ENCODE measurements at regions not wholly inside any gene's neighbourhood (a gene's known extent, or its start where the extent isn't known, plus 50 kb on each side); places are given as distances from the start of the nearest gene placed in this dataset.

DNA sequence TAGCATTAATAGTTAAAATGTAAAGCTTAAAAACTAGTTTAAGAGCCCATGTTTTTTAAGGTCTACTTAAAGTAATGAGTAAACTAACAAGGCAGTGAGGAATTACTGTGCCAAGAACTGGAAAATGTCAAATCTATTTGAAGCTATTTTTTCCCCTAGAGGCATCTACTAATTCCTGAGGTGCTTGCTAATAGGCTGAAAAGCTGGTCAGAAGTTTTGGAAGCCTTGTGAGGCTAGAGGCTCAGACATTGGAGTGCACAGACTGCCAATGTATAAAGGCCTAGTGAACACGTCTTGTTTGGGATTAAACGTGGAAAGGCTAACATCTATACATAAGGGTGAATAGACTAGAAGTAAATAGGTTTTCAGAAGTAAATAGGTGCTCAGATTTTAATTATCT lies 136.5 kb upstream of the C11orf87 start:
- DNase-seq: no peak
- H3K27ac ChIP-seq: no peak overlapping the region
- TF ChIP-seq POLR2A (IDR thresholded peaks at IDR 0.05): no peak
- in situ Hi-C loops (cut with MboI; ENCODE audit: low pct_ligation_motif_present in 1 of 4, low pct_unique_long_range_greater_than_20kb in 1 of 4, low sequenced_read_pairs in 3 of 4) (no loop called here), intact Hi-C loops (cut with DNase I; ENCODE audit: low total_unique reads) (no loop called here)
- no peaks in the 10 kb centered on the region for H3K9me3 ChIP-seq
- 54 to 62% methylated on average over 2 of the region's 2 CpGs for WGBS, 2 donors (ENCODE audit: low coverage in 1 of 2)
- H3K4me1 ChIP-seq: no peaks in the 10 kb centered on the region
- no peak overlapping the region for H3K4me3 ChIP-seq
- H3K36me3 ChIP-seq: no peaks in the 10 kb centered on the region
- no peaks in the 10 kb centered on the region for H3K27me3 ChIP-seq

DNA sequence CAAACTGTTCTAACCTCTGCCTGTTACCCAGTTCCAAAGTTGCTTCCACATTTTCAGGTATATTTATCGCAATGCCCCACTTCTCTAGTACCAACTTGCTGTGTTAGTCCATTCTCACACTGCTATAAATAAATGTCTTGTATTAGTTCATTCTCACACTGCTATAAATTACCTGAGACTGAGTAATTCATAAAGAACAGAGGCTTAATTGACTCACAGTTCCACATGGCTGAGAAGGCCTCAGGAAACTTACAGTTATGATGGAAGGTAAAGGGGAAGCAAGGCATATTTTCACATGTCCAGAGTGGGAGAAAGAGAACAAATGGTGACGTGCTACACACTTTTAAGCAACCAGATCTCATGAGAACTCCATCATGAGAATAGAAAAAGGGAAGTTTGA lies 130.4 kb upstream of the C11orf87 start:
- Histone ChIP-seq H3K4me3 (no peak overlapping the region), H3K9me3 (no peaks in the 10 kb centered on the region), H3K27ac (no peak overlapping the region), H3K4me1 (no peaks in the 10 kb centered on the region), H3K27me3 (no peaks in the 10 kb centered on the region), H3K36me3 (no peaks in the 10 kb centered on the region)
- intact Hi-C loops (cut with DNase I; ENCODE audit: low total_unique reads): no loop called here
- no peak for DNase-seq
- in situ Hi-C loops (cut with MboI; ENCODE audit: low pct_ligation_motif_present in 1 of 4, low pct_unique_long_range_greater_than_20kb in 1 of 4, low sequenced_read_pairs in 3 of 4): no loop called here
- TF ChIP-seq, protein P1, sequence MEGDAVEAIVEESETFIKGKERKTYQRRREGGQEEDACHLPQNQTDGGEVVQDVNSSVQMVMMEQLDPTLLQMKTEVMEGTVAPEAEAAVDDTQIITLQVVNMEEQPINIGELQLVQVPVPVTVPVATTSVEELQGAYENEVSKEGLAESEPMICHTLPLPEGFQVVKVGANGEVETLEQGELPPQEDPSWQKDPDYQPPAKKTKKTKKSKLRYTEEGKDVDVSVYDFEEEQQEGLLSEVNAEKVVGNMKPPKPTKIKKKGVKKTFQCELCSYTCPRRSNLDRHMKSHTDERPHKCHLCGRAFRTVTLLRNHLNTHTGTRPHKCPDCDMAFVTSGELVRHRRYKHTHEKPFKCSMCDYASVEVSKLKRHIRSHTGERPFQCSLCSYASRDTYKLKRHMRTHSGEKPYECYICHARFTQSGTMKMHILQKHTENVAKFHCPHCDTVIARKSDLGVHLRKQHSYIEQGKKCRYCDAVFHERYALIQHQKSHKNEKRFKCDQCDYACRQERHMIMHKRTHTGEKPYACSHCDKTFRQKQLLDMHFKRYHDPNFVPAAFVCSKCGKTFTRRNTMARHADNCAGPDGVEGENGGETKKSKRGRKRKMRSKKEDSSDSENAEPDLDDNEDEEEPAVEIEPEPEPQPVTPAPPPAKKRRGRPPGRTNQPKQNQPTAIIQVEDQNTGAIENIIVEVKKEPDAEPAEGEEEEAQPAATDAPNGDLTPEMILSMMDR (IDR thresholded peaks at IDR 0.05): no peak
- no peak for TF ChIP-seq POLR2A (IDR thresholded peaks at IDR 0.05)
- TF ChIP-seq EP300 (IDR thresholded peaks at IDR 0.05; ENCODE audit: low read depth): no peak
- no peak for TF ChIP-seq POLR2AphosphoS5 (IDR thresholded peaks at IDR 0.05)
- 71 to 80% methylated on average over 2 of the region's 2 CpGs for WGBS, 2 donors (ENCODE audit: low coverage in 1 of 2)

DNA sequence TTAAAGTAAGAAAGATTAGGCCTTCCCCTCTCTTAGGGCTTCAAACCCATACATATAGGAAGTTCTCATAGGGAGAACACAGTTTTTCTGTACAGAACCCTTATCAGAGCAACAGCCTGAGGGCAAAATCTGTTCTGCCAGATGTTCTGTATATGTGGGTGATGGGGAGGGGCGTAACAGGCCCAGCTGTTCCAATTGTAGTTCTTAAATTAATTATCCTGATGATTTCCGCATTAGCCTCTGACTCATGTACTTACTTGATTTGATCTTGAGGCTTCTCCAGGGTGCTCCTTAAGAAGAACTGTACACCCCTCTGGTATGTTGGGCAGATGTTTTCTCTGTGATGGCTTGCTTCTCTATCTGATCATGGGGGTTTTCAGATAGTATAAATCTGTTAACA lies 123.1 kb upstream of the C11orf87 start:
- Histone ChIP-seq H3K4me1 (no peaks in the 10 kb centered on the region), H3K27me3 (no peaks in the 10 kb centered on the region), H3K4me3 (no peak overlapping the region), H3K9me3 (no peaks in the 10 kb centered on the region), H3K36me3 (no peaks in the 10 kb centered on the region), H3K27ac (no peak overlapping the region)
- TF ChIP-seq POLR2A (IDR thresholded peaks at IDR 0.05) (no peak), POLR2AphosphoS5 (IDR thresholded peaks at IDR 0.05) (no peak), EP300 (IDR thresholded peaks at IDR 0.05; ENCODE audit: low read depth) (no peak)
- TF ChIP-seq, protein P1 (IDR thresholded peaks at IDR 0.05): no peak
- 84 to 100% methylated on average over 1 to 2 of the region's 2 CpGs for WGBS, 2 donors (ENCODE audit: low coverage in 1 of 2)
- intact Hi-C loops (cut with DNase I; ENCODE audit: low total_unique reads): no loop called here
- DNase-seq: no peak
- in situ Hi-C loops (cut with MboI; ENCODE audit: low pct_ligation_motif_present in 1 of 4, low pct_unique_long_range_greater_than_20kb in 1 of 4, low sequenced_read_pairs in 3 of 4): no loop called here

DNA sequence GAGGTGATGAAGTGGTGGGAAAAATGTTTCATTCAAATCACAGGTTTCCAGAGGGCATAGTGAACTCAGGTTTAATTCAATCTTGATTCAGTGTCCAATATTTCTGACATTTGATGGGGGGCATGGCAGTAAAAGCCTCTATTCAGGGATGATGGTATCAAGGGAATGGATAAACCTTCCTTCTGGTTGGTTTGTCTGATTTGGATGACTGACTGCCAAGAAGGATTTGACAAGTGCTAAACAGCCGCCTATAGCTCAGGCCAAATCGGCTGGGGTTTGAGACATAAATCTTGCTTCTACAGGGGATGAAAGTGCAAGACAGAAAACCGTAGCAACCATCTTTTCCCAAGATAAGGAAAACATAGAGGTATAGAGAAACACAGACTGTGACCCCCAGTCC lies 121.8 kb upstream of the C11orf87 start:
- no peak for DNase-seq
- Histone ChIP-seq H3K9me3 (no peaks in the 10 kb centered on the region), H3K27ac (no peak overlapping the region), H3K27me3 (no peaks in the 10 kb centered on the region), H3K36me3 (no peaks in the 10 kb centered on the region), H3K4me3 (no peak overlapping the region), H3K4me1 (no peaks in the 10 kb centered on the region)
- intact Hi-C loops (cut with DNase I; ENCODE audit: low total_unique reads) (no loop called here), in situ Hi-C loops (cut with MboI; ENCODE audit: low pct_ligation_motif_present in 1 of 4, low pct_unique_long_range_greater_than_20kb in 1 of 4, low sequenced_read_pairs in 3 of 4) (loop anchor here in 1 of 4 donors (10.0 kb wide), 1 partner anchor 55 kb away; no protein-coding TSS in a partner anchor)
- TF ChIP-seq POLR2A (IDR thresholded peaks at IDR 0.05) (no peak), EP300 (IDR thresholded peaks at IDR 0.05; ENCODE audit: low read depth) (no peak), POLR2AphosphoS5 (IDR thresholded peaks at IDR 0.05) (no peak)
- TF ChIP-seq, protein P1 (IDR thresholded peaks at IDR 0.05): no peak
- WGBS, 2 donors (ENCODE audit: low coverage in 1 of 2): 69 to 74% methylated on average over 3 of the region's 3 CpGs

All from transverse colon (tissue), 4 donors.